GM12878 (cell line): ENCODE measurements at regions not wholly inside any gene's neighbourhood (a gene's known extent, or its start where the extent isn't known, plus 50 kb on each side); places are given as distances from the start of the nearest gene placed in this dataset.

Source experiments
- ATAC-seq: fragments of 200-7000 bp; cut with Tn5 transposase; 3 replicates; pipeline ENCODE4 v1.9.1; 2020; ENCODE audit warnings: mild to moderate bottlenecking, moderate library complexity
- BruUV-seq: library from RNA; stranded (reverse); fragments of 400-500 nt; replicated peaks from 2 replicates; lab custom pipeline; 2021; lab: Mats Ljungman, UMichigan
- CTCF ChIA-PET: fragments of 300-600 bp; sonication (Branson Sonifier 250); formaldehyde crosslinking; extraction: SDS; loops from one replicate; lab custom pipeline; 2021; ENCODE audit warnings: inconsistent platforms; lab: Yijun Ruan, JAX
- POLR2A ChIA-PET: fragments of 350-600 bp; formaldehyde crosslinking; extraction: SDS; loops from one replicate; lab custom pipeline; 2021; ENCODE audit warnings: inconsistent platforms; lab: Charles Lee
- RAD21 ChIA-PET: fragments of 300-600 bp; sonication (Branson Sonifier 250); formaldehyde crosslinking; loops from one replicate; lab custom pipeline; 2023; ENCODE audit warnings: antibody characterized with exemption; ENCODE audit not compliant: unreplicated experiment; lab: Charles Lee
- SMC1A ChIA-PET: fragments of 300-600 bp; sonication (Branson Sonifier 250); formaldehyde crosslinking; loops from one replicate; lab custom pipeline; 2023; ENCODE audit not compliant: unreplicated experiment, uncharacterized antibody; lab: Charles Lee
- DNase-seq: peaks from one replicate; pipeline ENCODE4 v3.0.0-alpha.2; 2011; ENCODE audit warnings: low read depth, low spot score
- FAIRE-seq: peaks from 3 replicates; lab custom pipeline; 2011; peaks lifted over from hg19 to GRCh38; lab: Jason Lieb, UNC
- H2AFZ ChIP-seq: 2 replicates; pipeline ENCODE4 v1.6.0; 2011; ENCODE audit warnings: low read depth, low read length, control low read depth; ENCODE audit not compliant: control insufficient read depth
- H3K27ac ChIP-seq: 2 replicates; pipeline ENCODE4 v1.5.1; 2011; ENCODE audit warnings: control low read depth; ENCODE audit not compliant: control insufficient read depth, insufficient read depth
- H3K27me3 ChIP-seq, 2 experiments: replicated peaks in 1 of 2; 2 replicates each; pipeline versions ENCODE4 v1.6.0 to v1.6.1; 2011; ENCODE audit warnings: low read length in 1 of 2; ENCODE audit not compliant: control insufficient read depth in 2 of 2, insufficient read depth in 2 of 2
- H3K36me3 ChIP-seq, 2 experiments: 2 replicates each; pipeline ENCODE4 v1.5.1; 2011; ENCODE audit warnings: low read length in 1 of 2; ENCODE audit not compliant: control insufficient read depth in 2 of 2, insufficient read depth in 2 of 2
- H3K4me1 ChIP-seq: 2 replicates; pipeline ENCODE4 v1.6.1; 2011; ENCODE audit warnings: mild to moderate bottlenecking, low read length, moderate library complexity, mixed read lengths; ENCODE audit not compliant: control insufficient read depth, insufficient read depth
- H3K4me2 ChIP-seq: 2 replicates; pipeline ENCODE4 v1.6.0; 2011; ENCODE audit warnings: control low read depth; ENCODE audit not compliant: control insufficient read depth, insufficient read depth
- H3K4me3 ChIP-seq: fragments of 200-600 bp; sonication (generic); 2 replicates; pipeline ENCODE4 v1.5.1; 2016
- H3K79me2 ChIP-seq: 2 replicates; pipeline ENCODE4 v1.6.0; 2011; ENCODE audit warnings: low read length; ENCODE audit not compliant: control insufficient read depth, insufficient read depth
- H3K9ac ChIP-seq: 2 replicates; pipeline ENCODE4 v1.8.0; 2011; ENCODE audit warnings: low read length, control low read depth, mixed read lengths; ENCODE audit not compliant: control insufficient read depth, insufficient read depth
- H3K9me3 ChIP-seq: replicated peaks from 3 replicates; pipeline ENCODE4 v1.5.1; 2011; ENCODE audit warnings: mild to moderate bottlenecking, low read length; ENCODE audit not compliant: control insufficient read depth, insufficient read depth
- H4K20me1 ChIP-seq: 2 replicates; pipeline ENCODE4 v1.6.0; 2011; ENCODE audit not compliant: control insufficient read depth, insufficient read depth
- BCL11A ChIP-seq: IDR thresholded peaks from 2 replicates; pipeline ENCODE4 v1.6.1; 2011; ENCODE audit warnings: low read depth, low read length
- CBFB ChIP-seq: IDR thresholded peaks from 2 replicates; pipeline ENCODE4 v1.6.1; 2016; ENCODE audit warnings: antibody characterized with exemption, low read depth
- CEBPB ChIP-seq, 2 experiments: fragments of 150-350 bp in 1 of 2; IDR thresholded peaks; 2 replicates each; pipeline ENCODE4 v1.6.1; 2012 to 2014; ENCODE audit warnings: low read depth in 2 of 2, low read length in 2 of 2, borderline replicate concordance in 1 of 2, inconsistent platforms in 1 of 2
- CREM ChIP-seq: IDR thresholded peaks from 2 replicates; pipeline ENCODE4 v1.6.1; 2014; ENCODE audit warnings: antibody characterized with exemption, low read depth
- ZBTB11 ChIP-seq: fragments of 450-650 bp; formaldehyde crosslinking; IDR thresholded peaks from 2 replicates; pipeline ENCODE4 v1.5.0; 2022; ENCODE audit warnings: mild to moderate bottlenecking, missing genetic modification characterization
- ZNF207 ChIP-seq: fragments of 450-650 bp; IDR thresholded peaks from 2 replicates; pipeline ENCODE4 v1.6.1; 2014; ENCODE audit warnings: antibody characterized with exemption, mild to moderate bottlenecking, borderline replicate concordance
- WGBS: methylation state at CpG from one replicate; pipeline ENCODE4 v1.1.6; 2016; ENCODE audit warnings: low lambda C conversion rate; ENCODE audit not compliant: insufficient replicate concordance, insufficient coverage; ENCODE audit errors: missing lambda C conversion rate; 5-methylcytosine and 5-hydroxymethylcytosine counted together
- in situ Hi-C: fragments of 300-500 bp; cut with MboI; formaldehyde crosslinking; loops from 9 replicates; pipeline ENCODE4 v1.14.3; 2018; ENCODE audit warnings: mixed read lengths
- intact Hi-C: fragments of 100-400 bp; cut with micrococcal nuclease; formaldehyde crosslinking; loops from one replicate; pipeline ENCODE4 v1.14.2; 2022; ENCODE audit not compliant: unreplicated experiment
- TF ChIP-seq, protein P1 (sequence below), 3 experiments: IDR thresholded peaks in 2 of 3; conservative IDR thresholded peaks in 1 of 3; 2 replicates each; pipeline ENCODE4 v1.5.1; 2011; ENCODE audit warnings: low read depth in 3 of 3, low read length in 3 of 3, mild to moderate bottlenecking in 3 of 3, control low read depth in 2 of 3, moderate library complexity in 2 of 3, inconsistent platforms in 1 of 3, mixed read lengths in 1 of 3; ENCODE audit not compliant: control insufficient read depth in 2 of 3, insufficient read depth in 1 of 3; ENCODE audit errors: extremely low read depth in 1 of 3

DNA sequence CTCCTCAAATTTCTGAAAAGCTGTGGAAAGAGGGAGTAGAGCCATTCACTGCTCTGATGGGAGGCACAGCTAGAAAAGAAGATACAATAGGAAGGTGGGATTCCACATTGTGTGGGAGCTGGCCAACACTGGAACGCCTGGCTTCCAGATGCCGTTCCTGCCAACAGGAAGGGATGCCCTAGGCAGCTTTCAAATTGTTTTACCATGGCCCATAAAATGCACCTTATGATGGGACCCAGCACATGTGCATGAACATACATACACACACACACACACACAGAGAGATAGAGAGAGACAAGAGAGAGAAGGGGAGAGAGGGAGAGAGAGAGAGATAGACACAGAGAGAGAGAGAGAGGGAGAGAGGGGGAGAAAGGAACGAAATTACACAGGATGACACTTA lies 86.1 kb upstream of the BZW1 start:
- no TSS peak for BruUV-seq
- no peak for TF ChIP-seq BCL11A
- TF ChIP-seq ZNF207 = no peak
- TF ChIP-seq, protein P1, sequence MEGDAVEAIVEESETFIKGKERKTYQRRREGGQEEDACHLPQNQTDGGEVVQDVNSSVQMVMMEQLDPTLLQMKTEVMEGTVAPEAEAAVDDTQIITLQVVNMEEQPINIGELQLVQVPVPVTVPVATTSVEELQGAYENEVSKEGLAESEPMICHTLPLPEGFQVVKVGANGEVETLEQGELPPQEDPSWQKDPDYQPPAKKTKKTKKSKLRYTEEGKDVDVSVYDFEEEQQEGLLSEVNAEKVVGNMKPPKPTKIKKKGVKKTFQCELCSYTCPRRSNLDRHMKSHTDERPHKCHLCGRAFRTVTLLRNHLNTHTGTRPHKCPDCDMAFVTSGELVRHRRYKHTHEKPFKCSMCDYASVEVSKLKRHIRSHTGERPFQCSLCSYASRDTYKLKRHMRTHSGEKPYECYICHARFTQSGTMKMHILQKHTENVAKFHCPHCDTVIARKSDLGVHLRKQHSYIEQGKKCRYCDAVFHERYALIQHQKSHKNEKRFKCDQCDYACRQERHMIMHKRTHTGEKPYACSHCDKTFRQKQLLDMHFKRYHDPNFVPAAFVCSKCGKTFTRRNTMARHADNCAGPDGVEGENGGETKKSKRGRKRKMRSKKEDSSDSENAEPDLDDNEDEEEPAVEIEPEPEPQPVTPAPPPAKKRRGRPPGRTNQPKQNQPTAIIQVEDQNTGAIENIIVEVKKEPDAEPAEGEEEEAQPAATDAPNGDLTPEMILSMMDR (IDR thresholded peaks at IDR 0.05 in 2 of 3, conservative IDR thresholded peaks at IDR 0.05 in 1 of 3; ENCODE audit: control insufficient read depth in 2 of 3, extremely low read depth in 1 of 3, insufficient read depth in 1 of 3, low read depth in 3 of 3, low read length in 3 of 3) = no peak
- 4% methylated on average over 3 of the region's 3 CpGs for WGBS
- Histone ChIP-seq H3K36me3 (no peaks in the 10 kb centered on the region), H3K27me3 (peaks cover 0 to 9% of the 10 kb centered on the region in 2 experiments; a peak in 2 of 4 replicates), H4K20me1 (no peaks in the 10 kb centered on the region), H3K79me2 (no peaks in the 10 kb centered on the region), H3K27ac (no peak overlapping the region), H3K4me2 (no peak overlapping the region), H2AFZ (no peak overlapping the region), H3K4me3 (no peak overlapping the region), H3K4me1 (no peaks in the 10 kb centered on the region), H3K9me3 (no peaks in the 10 kb centered on the region), H3K9ac (no peak overlapping the region)
- intact Hi-C loops = no loop called here
- ChIA-PET SMC1A (interaction anchor here (2.3 kb wide), 1 partner anchor 12 kb away, joined by 8 read pairs; no protein-coding TSS in a partner anchor), POLR2A (no interaction called here), CTCF (interaction anchor here (1.0 kb wide), 1 partner anchor 13 kb away, joined by 3 read pairs; no protein-coding TSS in a partner anchor), RAD21 (interaction anchor here (1.2 to 1.8 kb wide), 2 partner anchors 10 to 14 kb away, joined by 3 to 4 read pairs; no protein-coding TSS in a partner anchor)
- ATAC-seq (no peak), DNase-seq (no peak), FAIRE-seq (no peak)
- in situ Hi-C loops = no loop called here

DNA sequence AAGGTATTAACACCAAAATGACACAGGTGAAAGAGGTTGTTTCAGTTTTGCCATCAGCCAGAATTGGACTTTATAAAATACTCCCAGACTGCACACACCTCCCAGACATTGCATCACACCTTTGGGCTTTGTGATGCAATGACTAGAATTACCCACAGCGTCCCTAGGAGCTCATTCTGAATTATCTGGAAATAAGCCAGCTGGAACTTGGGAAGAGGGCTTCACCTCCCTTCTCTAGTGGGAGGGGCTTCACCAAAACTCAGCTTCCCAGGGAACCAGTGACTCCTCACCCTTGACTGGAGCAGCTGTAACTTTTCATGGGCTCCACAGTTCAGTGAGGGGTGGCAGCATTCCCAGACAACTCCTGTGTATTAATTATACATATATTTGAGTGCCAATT lies 83.1 kb upstream of the BZW1 start:
- Histone ChIP-seq H3K9me3 (no peaks in the 10 kb centered on the region), H3K27ac (no peak overlapping the region), H3K36me3 (no peaks in the 10 kb centered on the region), H3K4me3 (no peak overlapping the region), H3K79me2 (no peaks in the 10 kb centered on the region), H3K9ac (no peak overlapping the region), H4K20me1 (no peaks in the 10 kb centered on the region), H2AFZ (no peak overlapping the region), H3K4me1 (no peaks in the 10 kb centered on the region), H3K4me2 (no peak overlapping the region), H3K27me3 (peaks cover 0 to 10% of the 10 kb centered on the region in 2 experiments; a peak in 3 of 4 replicates)
- in situ Hi-C loops = no loop called here
- intact Hi-C loops = no loop called here
- DNase-seq = no peak
- CTCF ChIA-PET = interaction anchor here (0.9 kb wide), 1 partner anchor 11 kb away, joined by 3 read pairs; no protein-coding TSS in a partner anchor
- RAD21 ChIA-PET = interaction anchor here (1.0 kb wide), 1 partner anchor 15 kb away, joined by 3 read pairs; no protein-coding TSS in a partner anchor
- FAIRE-seq = no peak
- WGBS = 0% methylated on average over 1 of the region's 1 CpG
- POLR2A ChIA-PET = interaction anchor here (0.9 kb wide), 1 partner anchor 8 kb away, joined by 4 read pairs; no protein-coding TSS in a partner anchor
- SMC1A ChIA-PET = interaction anchor here (0.9 kb wide), 1 partner anchor 40 kb away, joined by 3 read pairs; no protein-coding TSS in a partner anchor
- no TSS peak for BruUV-seq
- ATAC-seq = no peak
- no peak for TF ChIP-seq ZBTB11
- TF ChIP-seq CBFB = no peak
- no peak for TF ChIP-seq CREM
- no peak for TF ChIP-seq CEBPB (IDR thresholded peaks at IDR 0.05; ENCODE audit: borderline replicate concordance in 1 of 2, low read depth in 2 of 2, low read length in 2 of 2)
